Hindlimb muscle (tissue), 1 donor: ENCODE measurements at regions not wholly inside any gene's neighbourhood (a gene's known extent, or its start where the extent isn't known, plus 50 kb on each side); places are given as distances from the start of the nearest gene placed in this dataset.
"Not testable (repeated sequence)": the region's sequence is repeated elsewhere in the genome, so short reads cannot be mapped to it uniquely, and the experiment has no call there.

Experiments used
- DNase-seq: peaks from one replicate; pipeline ENCODE4 v3.0.0-alpha.2; 2013

GRCh38 chr2:71922499-71923142 is 225.0 kb downstream of the CYP26B1 start:
- no peak for DNase-seq

- DNase-seq: no peak
Observed at GRCh38 chr2:71922091-71922490, 225.6 kb downstream of the CYP26B1 start.

DNA sequence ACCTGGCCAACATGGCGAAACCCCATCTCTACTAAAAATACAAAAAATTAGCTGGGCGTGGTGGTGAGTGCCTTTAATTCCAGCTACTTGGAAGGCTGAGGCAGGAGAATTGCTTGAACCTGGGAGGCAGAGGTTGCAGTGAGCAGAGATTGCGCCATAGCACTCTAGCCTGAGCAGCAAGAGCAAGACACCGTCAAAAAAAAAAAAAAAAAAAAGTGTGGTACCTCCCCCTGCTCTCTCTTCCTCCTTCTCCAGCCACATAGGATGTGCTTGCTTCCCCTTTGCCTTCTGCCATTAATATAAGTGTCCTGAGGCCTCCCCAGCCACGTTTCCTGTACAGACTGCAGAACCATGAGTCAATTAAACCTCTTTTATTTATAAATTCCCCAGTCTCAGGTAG is 226.8 kb downstream of the CYP26B1 start:
- DNase-seq: not testable (repeated sequence)

DNA sequence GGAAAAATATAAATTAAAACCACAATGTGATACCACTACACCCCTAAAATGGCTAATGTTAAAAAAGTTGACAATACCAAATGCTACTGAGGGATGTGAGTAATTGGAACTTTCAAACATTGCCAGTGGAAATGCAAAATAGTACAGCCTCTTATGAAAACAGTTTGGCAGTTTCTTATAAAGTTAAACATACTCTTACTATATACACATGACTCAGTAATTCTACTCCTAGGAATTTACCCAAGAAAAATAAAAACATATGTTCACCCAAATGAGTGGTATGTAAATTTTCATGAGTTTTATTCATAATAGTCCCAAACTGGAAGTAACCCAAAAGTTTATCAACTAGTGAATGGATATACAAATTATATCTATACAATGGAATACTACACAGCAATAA is 228.0 kb downstream of the CYP26B1 start:
- no peak for DNase-seq

- DNase-seq: no peak
Observed at GRCh38 chr2:71910277-71910676, 237.4 kb downstream of the CYP26B1 start.

DNA sequence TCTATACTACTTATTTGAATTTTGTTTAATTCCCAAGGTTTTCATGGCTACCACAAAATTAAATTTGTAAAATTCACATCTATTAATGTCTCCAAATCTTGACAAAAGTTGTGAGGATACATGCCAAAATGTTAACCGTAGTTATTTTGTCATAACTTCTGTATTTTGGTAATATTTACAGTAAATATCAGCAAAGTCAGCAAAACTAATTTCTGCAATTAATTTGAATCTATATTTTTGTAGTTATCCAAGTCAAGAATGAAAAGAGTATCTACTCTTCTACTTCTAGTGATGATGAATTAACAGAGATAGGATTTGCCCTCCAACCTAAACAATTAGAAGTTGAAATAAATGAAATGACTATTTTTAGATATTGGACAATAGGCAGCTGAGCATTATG is 238.9 kb downstream of the CYP26B1 start:
- DNase-seq: no peak

DNA sequence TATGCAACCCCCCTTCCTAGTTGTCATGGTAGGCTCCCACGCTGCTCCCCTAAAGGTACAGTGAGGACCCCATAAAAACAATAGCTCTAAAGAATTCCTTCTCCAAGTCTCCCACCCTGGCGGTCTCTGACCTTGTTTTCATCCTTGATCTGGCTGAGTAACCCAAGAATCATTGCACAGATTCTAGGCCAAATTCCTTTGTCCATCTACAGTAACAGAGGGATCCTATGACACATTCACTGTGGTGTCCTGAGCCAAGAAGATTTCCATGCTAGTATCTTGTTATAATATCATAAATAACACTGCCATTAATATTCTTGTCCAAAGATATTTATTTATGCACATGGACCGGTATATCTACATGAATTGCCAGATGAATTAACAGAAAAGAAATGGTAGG is 240.2 kb downstream of the CYP26B1 start:
- DNase-seq: no peak

GRCh38 chr2:71906357-71906973 is 241.2 kb downstream of the CYP26B1 start:
- no peak for DNase-seq

GRCh38 chr2:71905205-71905604 is 242.5 kb downstream of the CYP26B1 start:
- DNase-seq: no peak

- no peak for DNase-seq
Observed at GRCh38 chr2:71903841-71904240, 243.8 kb downstream of the CYP26B1 start.

- DNase-seq: no peak
Observed at GRCh38 chr2:71901466-71901865, 246.2 kb downstream of the CYP26B1 start.

DNA sequence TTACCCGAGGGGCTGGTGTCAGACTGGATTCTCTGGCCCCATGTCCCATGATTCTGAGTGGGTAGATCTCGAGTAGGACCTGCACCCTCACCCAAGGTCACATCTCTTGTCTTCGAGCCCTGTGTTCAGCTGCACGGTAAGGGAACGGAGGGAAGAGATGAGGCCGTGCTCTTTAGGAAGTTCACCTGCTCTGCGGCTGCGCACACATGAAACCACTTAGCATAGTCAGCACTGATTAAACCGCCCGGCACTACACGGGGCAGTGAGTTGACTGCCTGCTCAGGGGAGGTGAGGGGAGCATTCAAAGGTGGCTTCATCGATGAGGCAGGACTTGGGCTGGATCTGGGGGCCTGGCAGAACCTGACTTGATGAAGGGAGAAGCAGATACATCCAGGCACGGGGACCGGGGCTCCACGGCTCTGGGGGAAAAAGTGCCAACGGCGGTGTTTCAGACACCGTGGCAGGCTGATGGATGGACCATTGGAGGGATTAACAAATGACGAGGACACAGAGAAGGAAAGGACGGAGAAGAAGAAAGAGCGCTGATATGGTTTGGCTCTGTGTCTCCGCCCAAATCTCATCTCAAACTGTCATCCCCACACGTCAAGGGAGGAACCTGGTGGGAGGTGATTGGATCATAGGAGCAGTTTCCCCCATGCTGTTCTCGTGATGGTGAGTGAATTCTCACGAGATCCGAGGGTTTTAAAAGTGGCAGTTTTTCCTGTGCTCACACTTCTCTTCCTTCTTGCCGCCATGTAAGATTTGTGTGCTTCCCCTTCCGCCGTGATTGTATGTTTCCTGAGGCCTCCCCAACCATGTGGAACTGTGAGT is 248.6 kb downstream of the CYP26B1 start:
- DNase-seq: no peak

GRCh38 chr2:71898375-71898774 is 249.3 kb downstream of the CYP26B1 start:
- no peak for DNase-seq

DNA sequence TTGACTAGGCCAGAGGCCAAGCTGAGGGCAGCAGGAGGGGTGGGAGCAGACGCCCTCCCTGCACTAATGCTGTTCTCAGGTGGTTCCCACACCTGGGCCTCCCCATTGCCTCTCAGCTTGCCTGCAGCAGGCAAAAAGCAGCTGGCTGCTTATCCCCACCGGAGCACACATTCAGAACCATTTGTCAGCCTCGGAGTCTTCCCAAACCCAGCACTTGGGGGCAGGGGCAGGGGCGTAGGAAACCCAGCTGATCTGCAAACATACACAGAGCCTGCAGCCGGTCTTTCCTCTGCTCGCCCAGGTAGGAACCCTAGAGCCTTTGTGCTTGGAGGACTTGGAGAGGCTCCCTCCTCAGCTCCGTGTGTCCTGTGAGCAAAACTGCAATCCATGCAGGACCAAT is 249.8 kb downstream of the CYP26B1 start:
- no peak for DNase-seq

- no peak for DNase-seq
Observed at GRCh38 chr2:71897137-71897480, 250.6 kb downstream of the CYP26B1 start.

DNA sequence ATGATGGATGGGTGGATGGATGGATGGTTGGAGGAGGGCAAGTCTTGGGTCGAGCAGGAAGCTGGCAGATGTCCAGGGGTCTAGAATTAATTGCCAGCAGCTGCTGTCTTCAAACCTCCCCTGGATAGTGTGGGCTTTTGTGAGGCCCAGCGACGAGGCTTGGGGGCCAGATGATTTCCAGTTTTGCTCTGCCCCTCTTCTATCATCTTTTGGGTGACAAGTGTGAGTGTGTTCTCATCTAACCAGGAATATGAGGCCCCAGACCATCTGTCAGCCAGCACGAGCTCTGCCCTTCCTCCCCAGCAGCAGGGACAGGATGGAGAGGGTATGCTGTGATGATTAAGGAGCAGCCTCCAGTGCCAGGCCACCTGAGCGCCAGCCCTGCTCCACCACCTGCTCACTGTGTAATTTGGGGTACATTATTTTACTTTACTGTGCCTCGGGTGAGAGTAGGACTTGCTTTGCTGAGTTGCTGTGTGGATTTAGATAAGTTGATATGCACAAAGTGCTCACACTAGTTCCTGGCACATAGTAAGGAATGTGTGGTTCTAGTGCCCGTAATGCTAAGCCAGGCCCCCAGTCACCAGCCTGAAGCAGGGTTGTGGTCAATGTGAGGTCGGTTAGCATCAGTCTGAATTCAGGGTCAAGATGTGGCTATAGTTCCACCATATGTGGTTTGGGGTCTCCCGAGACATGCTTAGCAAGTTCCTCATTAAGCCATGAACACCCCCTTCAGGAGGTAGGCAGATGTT is 251.1 kb downstream of the CYP26B1 start:
- no peak for DNase-seq

GRCh38 chr2:71895320-71896161 is 252.1 kb downstream of the CYP26B1 start:
- no peak for DNase-seq

GRCh38 chr2:71894261-71894660 is 253.4 kb downstream of the CYP26B1 start:
- no peak for DNase-seq

DNA sequence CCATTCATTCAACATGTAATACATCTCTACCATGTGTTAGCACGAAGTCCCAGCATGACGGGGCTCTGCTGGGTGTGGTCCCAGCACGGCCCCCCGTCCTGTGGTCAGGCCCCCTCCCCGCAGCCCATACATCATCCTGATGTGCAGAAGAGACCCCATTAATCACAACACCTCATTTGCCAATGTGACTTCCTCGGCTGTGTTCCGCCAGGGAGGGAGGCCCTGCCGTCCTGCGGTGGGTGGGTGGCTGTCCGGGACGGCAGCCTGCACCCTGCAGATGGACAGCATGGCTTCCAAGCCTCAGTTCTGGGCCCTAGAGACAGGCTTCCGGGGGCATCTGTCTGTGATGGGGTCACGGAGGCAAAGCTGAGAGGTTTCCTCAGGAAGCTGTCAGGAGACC is 254.0 kb downstream of the CYP26B1 start:
- no peak for DNase-seq

- no peak for DNase-seq
Observed at GRCh38 chr2:71892896-71893295, 254.8 kb downstream of the CYP26B1 start.

DNA sequence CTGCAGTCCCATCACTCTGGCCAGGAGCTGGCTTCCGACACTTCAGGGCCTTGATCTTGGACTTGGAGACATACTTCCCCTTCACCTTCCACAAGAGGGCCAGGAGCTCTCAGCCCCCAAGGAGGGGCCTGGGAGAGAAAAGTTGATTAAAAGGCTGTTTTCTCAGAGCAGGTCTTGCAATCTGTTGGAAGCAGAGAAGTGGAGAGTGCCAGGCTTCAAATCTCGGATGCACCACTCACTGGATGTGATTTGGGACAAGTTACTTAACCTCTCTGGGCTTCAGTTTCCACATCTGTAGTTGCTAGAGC is 255.3 kb downstream of the CYP26B1 start:
- no peak for DNase-seq

DNA sequence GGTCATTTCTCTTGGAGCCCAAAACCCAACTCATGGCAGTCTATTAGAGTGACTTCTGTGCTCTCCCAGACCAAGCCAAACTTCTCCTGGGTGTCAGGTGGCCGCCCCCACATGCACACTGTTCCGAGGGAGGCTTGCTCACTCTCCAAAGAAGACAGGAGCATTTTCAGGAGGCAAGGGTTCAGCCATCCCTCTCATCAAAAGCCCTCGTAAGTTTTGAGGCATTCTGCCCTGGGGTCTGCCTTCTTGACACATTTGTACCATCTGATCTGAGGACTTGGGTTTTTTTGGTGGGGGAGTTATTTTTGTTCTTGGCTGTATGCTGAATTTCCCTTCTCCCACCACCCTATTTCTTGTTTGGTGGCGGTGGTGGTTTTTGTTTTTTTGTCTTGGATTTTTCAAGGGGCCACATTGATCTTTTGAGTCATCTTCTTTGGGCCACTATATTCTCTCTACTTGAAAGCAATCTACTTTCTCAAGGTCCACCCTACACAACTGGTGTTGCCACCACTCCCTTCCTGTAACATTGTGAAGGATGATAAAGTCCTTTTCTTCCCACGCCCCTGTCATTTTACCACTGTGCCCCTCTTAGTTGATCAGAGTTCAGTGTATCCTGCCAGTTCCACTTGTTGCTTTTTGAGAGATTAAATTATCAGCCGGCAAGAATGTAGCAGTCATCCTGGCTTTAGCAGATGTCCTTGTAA is 255.8 kb downstream of the CYP26B1 start:
- no peak for DNase-seq
